ENCODE measurements at regions not wholly inside any gene's neighbourhood (a gene's known extent, or its start where the extent isn't known, plus 50 kb on each side); places are given as distances from the start of the nearest gene placed in this dataset.

GRCh38 chr4:3582091-3582475 is 49.9 kb upstream of the LRPAP1 start:
- in situ Hi-C loops (cut with HindIII; ENCODE audit: low sequenced_read_pairs): no loop called here
- no peak for TF ChIP-seq CTCF (IDR thresholded peaks at IDR 0.05; ENCODE audit: low read depth, low read length)
- no peak overlapping the region for H3K4me3 ChIP-seq (ENCODE audit: low read depth, low read length)
- no peak for DNase-seq (ENCODE audit: low read depth, low spot score)

All from astrocyte of the spinal cord (primary cell).